Endothelial cell of umbilical vein (primary cell): ENCODE measurements at regions not wholly inside any gene's neighbourhood (a gene's known extent, or its start where the extent isn't known, plus 50 kb on each side); places are given as distances from the start of the nearest gene placed in this dataset.

Source experiments
- BruUV-seq: library from RNA; stranded (reverse); fragments of 400-500 nt; replicated peaks from 2 replicates; lab custom pipeline; 2021; lab: Mats Ljungman, UMichigan
- CTCF ChIA-PET: fragments of 300-600, 350-600 bp; sonication (Branson Sonifier 250); formaldehyde crosslinking; loops from one replicate; lab custom pipeline; 2021; ENCODE audit warnings: antibody characterized with exemption, inconsistent platforms; lab: Charles Lee
- POLR2A ChIA-PET: fragments of 300-600, 350-600 bp; sonication (Branson Sonifier 250); formaldehyde crosslinking; loops from one replicate; lab custom pipeline; 2021; ENCODE audit warnings: antibody characterized with exemption, inconsistent platforms; lab: Charles Lee
- DNase-seq: peaks from one replicate; pipeline ENCODE4 v3.0.0-alpha.2; 2011; ENCODE audit warnings: low read depth, low spot score
- FAIRE-seq: peaks from 2 replicates; lab custom pipeline; 2011; peaks lifted over from hg19 to GRCh38; lab: Jason Lieb, UNC
- H2AFZ ChIP-seq: 2 replicates; pipeline ENCODE4 v1.6.0; 2012; ENCODE audit warnings: low read depth, low read length, control low read depth, inconsistent platforms
- H3K27ac ChIP-seq: 2 replicates; pipeline ENCODE4 v1.5.1; 2011; ENCODE audit warnings: low read depth, mild to moderate bottlenecking, control low read depth, low read length, moderate library complexity; ENCODE audit not compliant: insufficient read depth
- H3K27me3 ChIP-seq, 2 experiments: 2 replicates each; pipeline versions ENCODE4 v1.6.0 to v1.6.1; 2011; ENCODE audit warnings: low read length in 2 of 2, mixed read lengths in 1 of 2; ENCODE audit not compliant: control insufficient read depth in 2 of 2, insufficient read depth in 2 of 2
- H3K36me3 ChIP-seq, 2 experiments: 2 replicates in 1 of 2; 3 replicates in 1 of 2; pipeline ENCODE4 v1.5.1; 2011; ENCODE audit warnings: low read length in 2 of 2, mild to moderate bottlenecking in 1 of 2, moderate library complexity in 1 of 2; ENCODE audit not compliant: control insufficient read depth in 2 of 2, insufficient read depth in 2 of 2; ENCODE audit errors: extremely low read depth in 1 of 2
- H3K4me1 ChIP-seq: 3 replicates; pipeline ENCODE4 v1.5.1; 2011; ENCODE audit warnings: mild to moderate bottlenecking, low read length; ENCODE audit not compliant: control insufficient read depth, insufficient read depth; ENCODE audit errors: extremely low read depth
- H3K4me2 ChIP-seq: 2 replicates; pipeline ENCODE4 v1.6.1; 2011; ENCODE audit warnings: low read length, control low read depth, mixed read lengths; ENCODE audit not compliant: insufficient read depth
- H3K4me3 ChIP-seq, 3 experiments: fragments of 200-600 bp in 1 of 3; sonication (generic), shearing (Covaris generic) in 1 of 3; replicated peaks in 1 of 3; 2 replicates each; pipeline ENCODE4 v1.5.1; 2011 to 2016; ENCODE audit warnings: control low read depth in 3 of 3, low read length in 3 of 3, mild to moderate bottlenecking in 2 of 3, inconsistent platforms in 1 of 3, low read depth in 1 of 3, moderate library complexity in 1 of 3; ENCODE audit not compliant: insufficient read depth in 1 of 3
- H3K79me2 ChIP-seq: 2 replicates; pipeline ENCODE4 v1.6.0; 2012; ENCODE audit warnings: low read length, inconsistent platforms; ENCODE audit not compliant: control insufficient read depth, insufficient read depth
- H3K9ac ChIP-seq: replicated peaks from 2 replicates; pipeline ENCODE3; 2011; ENCODE audit warnings: low read length, control low read depth; ENCODE audit not compliant: insufficient read depth; ENCODE audit errors: extremely low read depth
- H3K9me1 ChIP-seq: replicated peaks from 3 replicates; pipeline ENCODE4 v1.6.0; 2011; ENCODE audit warnings: mild to moderate bottlenecking, low read length; ENCODE audit not compliant: control insufficient read depth, insufficient read depth; ENCODE audit errors: extremely low read depth
- H3K9me3 ChIP-seq: replicated peaks from 2 replicates; pipeline ENCODE4 v1.5.1; 2012; ENCODE audit warnings: low read length, inconsistent platforms; ENCODE audit not compliant: control insufficient read depth, insufficient read depth
- H4K20me1 ChIP-seq: replicated peaks from 2 replicates; pipeline ENCODE3; 2011; ENCODE audit warnings: mild to moderate bottlenecking, low read length; ENCODE audit not compliant: control insufficient read depth, insufficient read depth; ENCODE audit errors: extremely low read depth
- CTCF ChIP-seq, 2 donors: IDR thresholded peaks; 1 replicate in 1 of 2; 2 replicates in 1 of 2; pipeline ENCODE4 v1.5.1; 2011; ENCODE audit warnings: low read length in 2 of 2, mild to moderate bottlenecking in 2 of 2, moderate library complexity in 2 of 2, control low read depth in 1 of 2, inconsistent platforms in 1 of 2, low read depth in 1 of 2; ENCODE audit not compliant: insufficient read depth in 1 of 2; ENCODE audit errors: extremely low read depth in 1 of 2
- EZH2 ChIP-seq: IDR thresholded peaks from 2 replicates; pipeline ENCODE4 v1.6.1; 2012; ENCODE audit warnings: borderline replicate concordance, low read depth, mild to moderate bottlenecking, moderate library complexity, low read length, inconsistent platforms; ENCODE audit not compliant: severe bottlenecking
- FOS ChIP-seq: IDR thresholded peaks from 2 replicates; pipeline ENCODE4 v1.6.1; 2011; ENCODE audit warnings: mild to moderate bottlenecking, low read length, moderate library complexity, borderline replicate concordance; ENCODE audit not compliant: insufficient read depth
- GATA2 ChIP-seq: IDR thresholded peaks from 2 replicates; pipeline ENCODE4 v1.7.0; 2011; ENCODE audit warnings: low read depth, mild to moderate bottlenecking, moderate library complexity, mixed read lengths, low read length; ENCODE audit not compliant: insufficient read length, insufficient read depth
- JUN ChIP-seq: IDR thresholded peaks from 2 replicates; pipeline ENCODE4 v1.6.1; 2011; ENCODE audit warnings: borderline replicate concordance, low read depth; ENCODE audit not compliant: insufficient read length, insufficient read depth
- MAX ChIP-seq: IDR thresholded peaks from 2 replicates; pipeline ENCODE4 v1.6.1; 2011; ENCODE audit not compliant: insufficient read depth, insufficient read length
- MYC ChIP-seq: IDR thresholded peaks from one replicate; pipeline ENCODE4 v1.6.1; 2011; ENCODE audit warnings: mild to moderate bottlenecking, low read depth, low read length
- POLR2A ChIP-seq: IDR thresholded peaks from 2 replicates; pipeline ENCODE4 v1.6.1; 2012; ENCODE audit warnings: low read depth, mild to moderate bottlenecking, control low read depth, low read length
- POLR2AphosphoS5 ChIP-seq: IDR thresholded peaks from 2 replicates; pipeline ENCODE4 v1.6.1; 2012; ENCODE audit warnings: low read depth, mild to moderate bottlenecking, control low read depth, low read length, moderate library complexity; ENCODE audit not compliant: insufficient read depth
- dilution Hi-C: fragments of 300-500 bp; cut with MboI; formaldehyde crosslinking; loops from one replicate; pipeline ENCODE4 v1.15.0; 2019; ENCODE audit warnings: low sequenced_read_pairs; ENCODE audit not compliant: extremely low pct_ligation_motif_present
- intact Hi-C: fragments of 100-400 bp; cut with micrococcal nuclease; formaldehyde crosslinking; loops from one replicate; pipeline ENCODE4 v1.10.0; 2022

- no peak for DNase-seq
- FAIRE-seq = no peak
- H4K20me1 ChIP-seq = no peaks in the 10 kb centered on the region
- H3K27me3 ChIP-seq = no peaks in the 10 kb centered on the region
- no peak overlapping the region for H3K4me3 ChIP-seq
- POLR2A ChIA-PET = no interaction called here
- no peaks in the 10 kb centered on the region for H3K9me3 ChIP-seq
- no peak overlapping the region for H2AFZ ChIP-seq
- TF ChIP-seq GATA2 (no peak), JUN (no peak), CTCF (IDR thresholded peaks at IDR 0.05; ENCODE audit: extremely low read depth in 1 of 2, insufficient read depth in 1 of 2, low read depth in 1 of 2, low read length in 2 of 2) (no peak), POLR2A (no peak), MAX (no peak), FOS (no peak), EZH2 (no peak), POLR2AphosphoS5 (no peak), MYC (no peak)
- no peaks in the 10 kb centered on the region for H3K79me2 ChIP-seq
- intact Hi-C loops = no loop called here
- CTCF ChIA-PET = no interaction called here
- H3K27ac ChIP-seq = no peak overlapping the region
- H3K9me1 ChIP-seq = no peaks in the 10 kb centered on the region
- no peak overlapping the region for H3K9ac ChIP-seq
- no peaks in the 10 kb centered on the region for H3K4me1 ChIP-seq
- BruUV-seq = no TSS peak
- no peaks in the 10 kb centered on the region for H3K36me3 ChIP-seq
- dilution Hi-C loops = no loop called here
- H3K4me2 ChIP-seq = no peak overlapping the region
Measured at GRCh38 chr5:38077652-38078051, 180.7 kb upstream of the EGFLAM start.
